ENCODE measurements at regions not wholly inside any gene's neighbourhood (a gene's known extent, or its start where the extent isn't known, plus 50 kb on each side); places are given as distances from the start of the nearest gene placed in this dataset.

DNA sequence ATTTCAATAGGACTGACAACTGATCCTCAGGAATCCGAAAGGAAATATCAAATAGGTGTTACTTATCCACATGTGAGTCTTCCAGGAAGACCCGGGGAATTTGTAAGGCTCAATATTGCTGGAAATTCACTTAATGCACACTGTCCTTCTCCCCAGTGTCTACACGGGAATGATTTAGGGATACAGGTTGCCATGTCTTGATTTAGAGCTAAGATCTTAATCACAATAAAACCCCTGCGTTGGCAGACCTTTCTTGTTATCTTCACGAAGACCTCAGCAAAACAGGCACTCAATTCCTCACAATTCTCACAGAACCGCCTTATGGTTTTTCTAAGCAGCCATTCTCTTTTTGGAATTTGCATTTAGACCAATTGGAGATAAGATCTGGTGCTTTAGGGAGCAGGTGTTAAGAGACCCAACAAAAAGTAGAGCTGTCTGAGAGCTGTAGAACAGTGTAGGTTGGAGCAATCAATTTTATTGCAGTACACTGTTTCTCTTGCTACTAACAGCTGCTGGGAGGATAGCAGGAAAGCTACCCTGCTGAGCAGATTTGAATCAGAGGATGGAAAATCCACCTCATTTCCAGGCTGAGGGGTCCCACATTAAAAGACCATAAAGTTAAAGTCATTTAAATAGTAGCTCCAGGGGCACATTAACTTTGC lies 925.7 kb downstream of the EPHA3 start:
- TF ChIP-seq, protein P1, sequence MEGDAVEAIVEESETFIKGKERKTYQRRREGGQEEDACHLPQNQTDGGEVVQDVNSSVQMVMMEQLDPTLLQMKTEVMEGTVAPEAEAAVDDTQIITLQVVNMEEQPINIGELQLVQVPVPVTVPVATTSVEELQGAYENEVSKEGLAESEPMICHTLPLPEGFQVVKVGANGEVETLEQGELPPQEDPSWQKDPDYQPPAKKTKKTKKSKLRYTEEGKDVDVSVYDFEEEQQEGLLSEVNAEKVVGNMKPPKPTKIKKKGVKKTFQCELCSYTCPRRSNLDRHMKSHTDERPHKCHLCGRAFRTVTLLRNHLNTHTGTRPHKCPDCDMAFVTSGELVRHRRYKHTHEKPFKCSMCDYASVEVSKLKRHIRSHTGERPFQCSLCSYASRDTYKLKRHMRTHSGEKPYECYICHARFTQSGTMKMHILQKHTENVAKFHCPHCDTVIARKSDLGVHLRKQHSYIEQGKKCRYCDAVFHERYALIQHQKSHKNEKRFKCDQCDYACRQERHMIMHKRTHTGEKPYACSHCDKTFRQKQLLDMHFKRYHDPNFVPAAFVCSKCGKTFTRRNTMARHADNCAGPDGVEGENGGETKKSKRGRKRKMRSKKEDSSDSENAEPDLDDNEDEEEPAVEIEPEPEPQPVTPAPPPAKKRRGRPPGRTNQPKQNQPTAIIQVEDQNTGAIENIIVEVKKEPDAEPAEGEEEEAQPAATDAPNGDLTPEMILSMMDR (tag by site-specific recombination; IDR thresholded peaks at IDR 0.05): no peak
- TF ChIP-seq MYNN (tag by site-specific recombination; IDR thresholded peaks at IDR 0.05; ENCODE audit: borderline replicate concordance) (no peak), ZNF19 (tag by site-specific recombination; IDR thresholded peaks at IDR 0.05; ENCODE audit: low read depth) (no peak)

Data from HEK293 (cell line).